ENCODE measurements at regions not wholly inside any gene's neighbourhood (a gene's known extent, or its start where the extent isn't known, plus 50 kb on each side); places are given as distances from the start of the nearest gene placed in this dataset.
"Not testable (repeated sequence)": the region's sequence is repeated elsewhere in the genome, so short reads cannot be mapped to it uniquely, and the experiment has no call there.

DNA sequence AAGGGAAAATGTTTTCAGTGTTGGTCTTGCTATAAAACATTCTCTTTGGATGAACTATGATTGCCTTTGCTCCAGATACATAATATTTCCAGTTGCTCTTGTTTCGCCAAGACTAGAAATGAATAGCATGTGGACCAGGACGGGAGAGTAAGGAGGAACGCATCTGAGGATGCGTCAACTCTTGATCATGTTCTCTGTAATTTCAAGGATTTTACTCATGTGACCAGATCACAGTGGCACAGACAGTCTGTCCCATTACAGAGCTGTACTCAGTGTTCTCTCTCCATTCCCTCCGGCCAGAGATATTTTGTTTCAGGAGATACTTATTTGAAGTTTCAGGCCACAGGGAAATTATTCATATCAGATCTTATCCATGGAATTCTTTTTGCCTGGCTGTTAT lies 266.6 kb downstream of the MID1IP1 start:
- Histone ChIP-seq H3K9me3 (no peaks in the 10 kb centered on the region), H3K27ac (no peak overlapping the region), H3K27me3 (replicated peaks; ENCODE audit: insufficient read depth) (no peaks in the 10 kb centered on the region), H3K4me3 (no peak overlapping the region), H3K36me3 (no peaks in the 10 kb centered on the region), H3K4me1 (ENCODE audit: control insufficient read depth in 1 of 2, low read depth in 2 of 2) (no peaks in the 10 kb centered on the region)
- DNase-seq (ENCODE audit: low spot score) (no peak), ATAC-seq (ENCODE audit: insufficient number of reproducible peaks, low FRiP score, low read depth) (no peak)
- TF ChIP-seq, protein P1, sequence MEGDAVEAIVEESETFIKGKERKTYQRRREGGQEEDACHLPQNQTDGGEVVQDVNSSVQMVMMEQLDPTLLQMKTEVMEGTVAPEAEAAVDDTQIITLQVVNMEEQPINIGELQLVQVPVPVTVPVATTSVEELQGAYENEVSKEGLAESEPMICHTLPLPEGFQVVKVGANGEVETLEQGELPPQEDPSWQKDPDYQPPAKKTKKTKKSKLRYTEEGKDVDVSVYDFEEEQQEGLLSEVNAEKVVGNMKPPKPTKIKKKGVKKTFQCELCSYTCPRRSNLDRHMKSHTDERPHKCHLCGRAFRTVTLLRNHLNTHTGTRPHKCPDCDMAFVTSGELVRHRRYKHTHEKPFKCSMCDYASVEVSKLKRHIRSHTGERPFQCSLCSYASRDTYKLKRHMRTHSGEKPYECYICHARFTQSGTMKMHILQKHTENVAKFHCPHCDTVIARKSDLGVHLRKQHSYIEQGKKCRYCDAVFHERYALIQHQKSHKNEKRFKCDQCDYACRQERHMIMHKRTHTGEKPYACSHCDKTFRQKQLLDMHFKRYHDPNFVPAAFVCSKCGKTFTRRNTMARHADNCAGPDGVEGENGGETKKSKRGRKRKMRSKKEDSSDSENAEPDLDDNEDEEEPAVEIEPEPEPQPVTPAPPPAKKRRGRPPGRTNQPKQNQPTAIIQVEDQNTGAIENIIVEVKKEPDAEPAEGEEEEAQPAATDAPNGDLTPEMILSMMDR (IDR thresholded peaks at IDR 0.05): no peak

DNA sequence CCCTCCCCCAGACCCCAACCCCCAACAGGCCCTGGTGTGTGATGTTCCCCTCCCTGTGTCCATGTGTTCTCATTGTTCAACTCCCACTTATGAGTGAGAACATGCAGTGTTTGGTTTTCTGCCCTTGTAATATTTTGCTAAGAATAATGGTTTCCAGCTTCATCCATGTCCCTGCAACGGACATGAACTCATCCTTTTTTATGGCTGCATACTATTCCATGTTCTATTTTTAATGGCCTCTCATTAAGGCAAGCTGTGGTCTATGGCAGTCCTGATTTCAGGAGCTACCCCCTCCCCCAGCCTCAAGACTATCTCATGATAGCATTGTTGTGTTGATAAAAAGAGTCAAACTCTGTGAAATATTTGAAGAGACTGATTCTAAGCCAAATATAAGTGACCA lies 267.4 kb downstream of the MID1IP1 start:
- not testable (repeated sequence) for H3K4me1 ChIP-seq (ENCODE audit: control insufficient read depth in 1 of 2, low read depth in 2 of 2); H3K36me3 ChIP-seq; H3K9me3 ChIP-seq; ATAC-seq (ENCODE audit: insufficient number of reproducible peaks, low FRiP score, low read depth); H3K4me3 ChIP-seq; DNase-seq (ENCODE audit: low spot score); H3K27me3 ChIP-seq (replicated peaks; ENCODE audit: insufficient read depth); H3K27ac ChIP-seq

DNA sequence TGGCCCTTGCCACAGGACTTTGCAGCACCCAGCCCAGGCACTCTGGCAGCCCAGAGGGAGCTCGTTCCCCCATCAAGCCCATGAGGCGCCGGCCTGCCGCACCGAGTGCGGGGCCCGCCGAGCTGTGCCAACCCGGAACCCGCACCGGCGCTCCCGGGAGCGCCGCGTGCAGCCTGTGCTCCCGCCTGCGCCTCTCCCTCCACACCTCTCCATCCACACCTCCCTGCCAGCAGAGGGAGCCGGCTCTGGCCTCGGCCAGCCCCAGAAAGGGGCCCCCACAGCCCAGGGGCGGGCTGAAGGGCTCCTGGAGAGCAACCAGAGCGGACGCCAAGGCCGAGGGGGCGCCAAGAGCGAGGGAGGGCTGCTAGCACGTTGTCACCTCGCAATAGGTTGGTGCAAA lies 268.8 kb downstream of the MID1IP1 start:
- TF ChIP-seq, protein P1 (IDR thresholded peaks at IDR 0.05): no peak
- no peak overlapping the region for H3K4me3 ChIP-seq
- H3K27ac ChIP-seq: no peak overlapping the region
- ATAC-seq (ENCODE audit: insufficient number of reproducible peaks, low FRiP score, low read depth) (no peak), DNase-seq (ENCODE audit: low spot score) (no peak)
- no peaks in the 10 kb centered on the region for H3K9me3 ChIP-seq
- H3K4me1 ChIP-seq (ENCODE audit: control insufficient read depth in 1 of 2, low read depth in 2 of 2): no peaks in the 10 kb centered on the region
- H3K27me3 ChIP-seq (replicated peaks; ENCODE audit: insufficient read depth): no peaks in the 10 kb centered on the region
- H3K36me3 ChIP-seq: no peaks in the 10 kb centered on the region

DNA sequence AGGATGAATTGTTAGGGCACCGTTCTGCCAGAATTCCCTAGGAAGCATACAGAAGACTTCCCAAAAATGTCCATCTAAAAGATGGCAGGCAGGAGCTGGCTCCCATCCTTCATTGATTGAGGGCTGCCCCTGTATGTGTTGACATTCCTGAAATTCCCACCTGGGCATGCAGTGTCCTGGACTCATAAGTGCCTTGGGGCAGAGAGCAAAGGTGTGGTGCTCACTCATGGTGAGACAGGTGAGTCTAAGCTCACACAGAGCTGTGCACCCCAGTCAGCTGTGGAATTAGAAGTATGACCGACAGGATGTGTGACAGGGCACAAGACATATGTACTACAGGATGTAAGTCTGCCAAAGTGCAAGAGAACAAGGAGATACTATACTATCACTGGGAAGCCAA lies 271.9 kb downstream of the MID1IP1 start:
- Histone ChIP-seq H3K27me3 (replicated peaks; ENCODE audit: insufficient read depth) (no peaks in the 10 kb centered on the region), H3K9me3 (no peaks in the 10 kb centered on the region), H3K4me1 (ENCODE audit: control insufficient read depth in 1 of 2, low read depth in 2 of 2) (no peaks in the 10 kb centered on the region), H3K27ac (no peak overlapping the region), H3K4me3 (no peak overlapping the region), H3K36me3 (no peaks in the 10 kb centered on the region)
- ATAC-seq (ENCODE audit: insufficient number of reproducible peaks, low FRiP score, low read depth) (no peak), DNase-seq (ENCODE audit: low spot score) (no peak)
- TF ChIP-seq, protein P1 (IDR thresholded peaks at IDR 0.05): no peak

DNA sequence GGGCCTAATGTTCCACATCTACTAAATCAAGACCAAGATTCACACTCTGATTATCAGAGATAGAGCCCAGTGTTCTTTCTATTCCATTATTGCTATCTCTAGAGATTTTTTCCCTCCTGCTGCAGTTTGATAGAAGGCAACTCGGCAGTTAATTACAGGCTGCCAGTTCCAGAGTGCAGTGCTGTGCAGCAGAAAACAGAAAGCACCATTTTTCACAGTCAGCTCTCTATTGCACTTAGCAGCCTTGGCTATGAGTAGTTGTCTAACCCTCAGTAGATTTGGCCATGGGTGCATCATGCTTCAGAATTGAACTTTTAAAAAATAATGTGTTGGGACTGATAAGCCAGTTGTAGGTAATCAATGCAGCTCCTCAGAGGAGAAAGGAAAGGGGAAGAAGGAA lies 295.3 kb downstream of the MID1IP1 start:
- H3K36me3 ChIP-seq: no peaks in the 10 kb centered on the region
- no peaks in the 10 kb centered on the region for H3K9me3 ChIP-seq
- H3K27me3 ChIP-seq (replicated peaks; ENCODE audit: insufficient read depth): no peaks in the 10 kb centered on the region
- no peak overlapping the region for H3K4me3 ChIP-seq
- H3K4me1 ChIP-seq (ENCODE audit: control insufficient read depth in 1 of 2, low read depth in 2 of 2): no peaks in the 10 kb centered on the region
- no peak for DNase-seq (ENCODE audit: low spot score)
- no peak for ATAC-seq (ENCODE audit: insufficient number of reproducible peaks, low FRiP score, low read depth)
- H3K27ac ChIP-seq: no peak overlapping the region
- TF ChIP-seq, protein P1 (IDR thresholded peaks at IDR 0.05): no peak

DNA sequence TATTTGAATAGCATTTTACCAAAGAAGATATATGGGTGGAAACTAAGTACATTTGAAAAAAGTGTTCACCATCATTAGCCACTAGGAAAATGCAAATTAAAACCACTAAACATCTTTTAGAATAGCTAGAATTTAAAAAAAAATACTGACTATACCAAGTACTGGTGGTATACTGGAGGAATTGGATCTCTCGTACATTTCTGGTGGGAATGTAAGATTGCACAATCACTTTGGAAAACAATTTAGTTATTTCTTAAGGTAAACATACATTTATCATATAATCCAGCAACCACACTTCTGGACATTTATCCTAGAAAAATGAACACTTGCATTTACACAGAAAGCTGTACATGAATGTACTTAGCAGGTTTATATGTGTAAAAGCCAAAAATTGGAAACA lies 303.5 kb downstream of the MID1IP1 start:
- H3K9me3 ChIP-seq: no peaks in the 10 kb centered on the region
- no peak overlapping the region for H3K27ac ChIP-seq
- TF ChIP-seq, protein P1 (IDR thresholded peaks at IDR 0.05): no peak
- ATAC-seq (ENCODE audit: insufficient number of reproducible peaks, low FRiP score, low read depth): no peak
- no peaks in the 10 kb centered on the region for H3K27me3 ChIP-seq (replicated peaks; ENCODE audit: insufficient read depth)
- no peak overlapping the region for H3K4me3 ChIP-seq
- H3K36me3 ChIP-seq: no peaks in the 10 kb centered on the region
- H3K4me1 ChIP-seq (ENCODE audit: control insufficient read depth in 1 of 2, low read depth in 2 of 2): no peaks in the 10 kb centered on the region
- DNase-seq (ENCODE audit: low spot score): no peak
